ENCODE measurements at regions not wholly inside any gene's neighbourhood (a gene's known extent, or its start where the extent isn't known, plus 50 kb on each side); places are given as distances from the start of the nearest gene placed in this dataset.

DNA sequence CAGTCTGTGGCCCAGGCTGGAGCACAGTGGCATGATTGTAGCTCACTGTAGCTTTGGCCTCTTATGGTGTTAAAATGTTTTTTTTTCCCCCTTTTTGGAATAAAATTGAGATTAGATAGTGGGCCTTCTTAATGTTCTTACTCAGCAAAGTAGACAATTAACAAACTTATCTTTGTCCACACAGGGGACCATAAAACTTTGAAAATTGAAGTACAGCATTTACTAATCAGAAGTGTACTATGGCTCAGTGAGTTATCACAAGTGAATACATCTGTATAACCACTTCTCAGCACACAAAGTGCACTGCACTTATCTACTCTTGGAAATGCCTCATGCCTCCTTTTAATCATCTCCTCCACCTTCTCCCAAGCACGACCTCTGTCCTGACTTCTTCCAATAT is 218.9 kb downstream of the PRDM2 start:
- H3K9me3 ChIP-seq, result no peaks in the 10 kb centered on the region
- DNase-seq (no peak), ATAC-seq (no peak)
- H3K4me1 ChIP-seq, result no peaks in the 10 kb centered on the region
- H3K27ac ChIP-seq, result no peak overlapping the region
- no peaks in the 10 kb centered on the region for H3K36me3 ChIP-seq
- intact Hi-C loops (cut with DNase I), result no loop called here
- TF ChIP-seq, protein P1, sequence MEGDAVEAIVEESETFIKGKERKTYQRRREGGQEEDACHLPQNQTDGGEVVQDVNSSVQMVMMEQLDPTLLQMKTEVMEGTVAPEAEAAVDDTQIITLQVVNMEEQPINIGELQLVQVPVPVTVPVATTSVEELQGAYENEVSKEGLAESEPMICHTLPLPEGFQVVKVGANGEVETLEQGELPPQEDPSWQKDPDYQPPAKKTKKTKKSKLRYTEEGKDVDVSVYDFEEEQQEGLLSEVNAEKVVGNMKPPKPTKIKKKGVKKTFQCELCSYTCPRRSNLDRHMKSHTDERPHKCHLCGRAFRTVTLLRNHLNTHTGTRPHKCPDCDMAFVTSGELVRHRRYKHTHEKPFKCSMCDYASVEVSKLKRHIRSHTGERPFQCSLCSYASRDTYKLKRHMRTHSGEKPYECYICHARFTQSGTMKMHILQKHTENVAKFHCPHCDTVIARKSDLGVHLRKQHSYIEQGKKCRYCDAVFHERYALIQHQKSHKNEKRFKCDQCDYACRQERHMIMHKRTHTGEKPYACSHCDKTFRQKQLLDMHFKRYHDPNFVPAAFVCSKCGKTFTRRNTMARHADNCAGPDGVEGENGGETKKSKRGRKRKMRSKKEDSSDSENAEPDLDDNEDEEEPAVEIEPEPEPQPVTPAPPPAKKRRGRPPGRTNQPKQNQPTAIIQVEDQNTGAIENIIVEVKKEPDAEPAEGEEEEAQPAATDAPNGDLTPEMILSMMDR (IDR thresholded peaks at IDR 0.05), result no peak
- H3K4me3 ChIP-seq, result no peak overlapping the region
- H3K27me3 ChIP-seq, result no peaks in the 10 kb centered on the region

GRCh38 chr1:13921190-13921589 is 221.2 kb downstream of the PRDM2 start:
- Histone ChIP-seq H3K36me3 (no peaks in the 10 kb centered on the region), H3K4me3 (no peak overlapping the region), H3K4me1 (no peaks in the 10 kb centered on the region), H3K27ac (no peak overlapping the region), H3K27me3 (no peaks in the 10 kb centered on the region), H3K9me3 (no peaks in the 10 kb centered on the region)
- TF ChIP-seq, protein P1 (IDR thresholded peaks at IDR 0.05), result no peak
- DNase-seq, result no peak
- no peak for ATAC-seq
- intact Hi-C loops (cut with DNase I), result no loop called here

DNA sequence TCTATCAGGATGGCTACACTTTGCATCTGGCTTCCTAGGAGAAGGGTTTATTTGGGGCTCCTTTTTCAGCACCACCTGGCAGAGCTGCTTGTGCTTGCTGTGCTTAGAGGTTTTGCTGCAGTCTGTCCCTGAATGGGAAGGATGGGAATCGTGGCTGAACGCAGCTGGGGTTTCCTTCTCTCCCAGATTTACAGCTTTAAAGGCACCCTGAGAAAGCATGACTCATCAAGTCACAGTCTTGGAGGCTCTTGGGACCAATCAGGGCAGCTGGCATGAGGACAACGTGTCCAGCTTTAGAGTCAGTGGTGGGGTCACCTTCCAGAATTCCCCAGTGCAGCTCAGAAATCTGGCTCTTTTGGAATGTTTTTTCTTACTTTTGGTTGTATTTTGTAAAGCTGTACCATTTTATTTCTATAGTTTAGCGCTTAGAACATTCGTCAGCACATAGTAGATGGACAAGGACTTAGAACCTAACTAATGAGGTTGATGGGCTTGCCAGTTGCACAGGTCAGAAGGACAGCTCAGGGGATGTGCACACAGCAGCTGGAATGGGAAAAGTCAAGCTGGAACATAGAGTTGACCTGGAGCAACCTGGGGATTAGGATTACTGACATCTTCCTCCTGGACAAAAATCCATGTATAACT is 222.6 kb downstream of the PRDM2 start:
- TF ChIP-seq, protein P1 (IDR thresholded peaks at IDR 0.05), result no peak
- no peak for DNase-seq
- no peak overlapping the region for H3K27ac ChIP-seq
- ATAC-seq, result no peak
- H3K27me3 ChIP-seq, result no peaks in the 10 kb centered on the region
- H3K4me3 ChIP-seq, result no peak overlapping the region
- H3K4me1 ChIP-seq, result no peaks in the 10 kb centered on the region
- H3K9me3 ChIP-seq, result no peaks in the 10 kb centered on the region
- H3K36me3 ChIP-seq, result no peaks in the 10 kb centered on the region
- intact Hi-C loops (cut with DNase I), result no loop called here

DNA sequence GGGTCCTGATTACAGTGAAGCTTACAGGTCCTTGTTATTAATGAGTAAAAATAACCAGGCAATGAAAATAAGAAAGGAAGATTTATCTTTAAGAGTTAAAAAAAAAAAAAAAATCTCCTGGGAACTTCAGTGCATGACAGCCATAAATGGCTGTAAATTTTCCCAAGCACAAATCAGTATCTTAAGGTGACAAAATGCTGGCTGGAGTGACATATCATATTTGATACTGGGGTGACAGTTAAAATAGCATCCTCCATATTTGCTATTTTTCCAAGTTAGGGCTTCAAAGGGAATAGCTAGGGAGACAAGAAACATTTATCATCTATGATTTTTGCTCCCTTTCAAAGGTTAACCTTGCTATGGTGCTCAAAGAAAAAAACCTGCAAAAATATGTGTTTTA is 226.6 kb downstream of the PRDM2 start:
- H3K9me3 ChIP-seq, result no peaks in the 10 kb centered on the region
- no peaks in the 10 kb centered on the region for H3K36me3 ChIP-seq
- peaks cover 0 to 8% of the 10 kb centered on the region in 2 donors for H3K27me3 ChIP-seq
- H3K4me3 ChIP-seq, result no peak overlapping the region
- DNase-seq (no peak), ATAC-seq (no peak)
- no peaks in the 10 kb centered on the region for H3K4me1 ChIP-seq
- no peak overlapping the region for H3K27ac ChIP-seq
- intact Hi-C loops (cut with DNase I), result no loop called here
- TF ChIP-seq, protein P1 (IDR thresholded peaks at IDR 0.05), result no peak

- ATAC-seq (no peak), DNase-seq (no peak)
- H3K36me3 ChIP-seq, result no peaks in the 10 kb centered on the region
- intact Hi-C loops (cut with DNase I), result no loop called here
- H3K4me1 ChIP-seq, result no peaks in the 10 kb centered on the region
- H3K27me3 ChIP-seq, result peaks cover 0 to 8% of the 10 kb centered on the region in 2 donors
- TF ChIP-seq, protein P1 (IDR thresholded peaks at IDR 0.05), result no peak
- no peak overlapping the region for H3K27ac ChIP-seq
- H3K9me3 ChIP-seq, result no peaks in the 10 kb centered on the region
- H3K4me3 ChIP-seq, result no peak overlapping the region
Measured at GRCh38 chr1:13927736-13928135, 227.7 kb downstream of the PRDM2 start.
